HG03045 (cell line): ENCODE measurements at regions not wholly inside any gene's neighbourhood (a gene's known extent, or its start where the extent isn't known, plus 50 kb on each side); places are given as distances from the start of the nearest gene placed in this dataset.
A peak's percentile ranks its signal among the peaks of the same experiment; 100 is the strongest.

Experiments used
- ATAC-seq: cut with Tn5 transposase; IDR thresholded peaks from one replicate; pipeline ENCODE4 v1.9.1; 2021; ENCODE audit warnings: mild to moderate bottlenecking, moderate library complexity; ENCODE audit not compliant: unreplicated experiment

- ATAC-seq = no peak
These were observed 57.9 kb upstream of the SLC5A9 start for GRCh38 chr1:48164571-48164970.

DNA sequence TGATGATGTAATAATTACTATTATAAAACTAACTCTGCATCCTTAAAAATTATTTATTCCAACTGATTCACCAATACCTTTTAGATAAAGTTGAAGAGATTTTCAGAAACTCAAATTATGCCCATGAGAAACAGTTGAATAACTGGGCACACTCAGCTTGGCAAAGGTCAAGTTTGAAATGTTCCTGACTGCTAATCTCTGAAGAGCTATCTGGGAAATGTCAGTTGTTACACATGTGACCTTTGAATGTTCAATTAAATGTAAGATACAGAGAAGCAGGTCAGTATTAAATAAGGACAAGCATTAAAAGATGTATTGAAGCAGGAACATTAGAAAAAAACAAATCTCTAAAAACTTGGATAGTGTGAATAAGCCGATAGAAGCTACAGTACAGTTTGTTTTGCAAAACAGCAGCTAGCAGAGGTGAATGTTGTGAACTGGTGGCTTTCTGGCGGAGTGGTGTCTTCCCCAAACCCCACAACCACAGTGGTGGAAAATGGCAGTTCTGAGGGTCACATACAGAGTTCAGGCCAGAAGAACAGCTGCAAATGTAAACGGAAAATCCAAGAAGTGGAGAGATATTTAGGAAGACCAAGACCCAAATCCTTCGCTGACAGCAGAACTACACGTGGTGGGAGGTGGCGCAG, 61.9 kb upstream of the SLC5A9 start:
- no peak for ATAC-seq

DNA sequence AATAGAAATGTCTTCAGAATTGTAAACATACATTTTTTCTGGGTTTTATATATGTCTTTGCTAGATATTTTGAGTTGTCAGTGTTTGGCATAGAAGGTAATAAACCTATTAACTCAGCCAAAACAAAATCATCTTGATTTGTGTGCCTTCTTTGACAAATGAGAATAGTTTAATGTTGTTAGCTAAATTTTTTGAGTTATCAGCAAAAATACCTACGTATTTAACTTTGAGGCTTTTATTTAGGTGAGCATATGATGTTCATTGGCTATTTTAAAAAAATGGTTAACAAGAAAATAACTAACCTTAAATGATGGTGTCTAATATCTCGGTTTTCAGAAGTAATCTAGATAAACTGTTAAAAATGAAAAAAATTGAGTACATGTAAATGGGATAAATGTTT, 83.2 kb upstream of the SLC5A9 start:
- no peak for ATAC-seq

DNA sequence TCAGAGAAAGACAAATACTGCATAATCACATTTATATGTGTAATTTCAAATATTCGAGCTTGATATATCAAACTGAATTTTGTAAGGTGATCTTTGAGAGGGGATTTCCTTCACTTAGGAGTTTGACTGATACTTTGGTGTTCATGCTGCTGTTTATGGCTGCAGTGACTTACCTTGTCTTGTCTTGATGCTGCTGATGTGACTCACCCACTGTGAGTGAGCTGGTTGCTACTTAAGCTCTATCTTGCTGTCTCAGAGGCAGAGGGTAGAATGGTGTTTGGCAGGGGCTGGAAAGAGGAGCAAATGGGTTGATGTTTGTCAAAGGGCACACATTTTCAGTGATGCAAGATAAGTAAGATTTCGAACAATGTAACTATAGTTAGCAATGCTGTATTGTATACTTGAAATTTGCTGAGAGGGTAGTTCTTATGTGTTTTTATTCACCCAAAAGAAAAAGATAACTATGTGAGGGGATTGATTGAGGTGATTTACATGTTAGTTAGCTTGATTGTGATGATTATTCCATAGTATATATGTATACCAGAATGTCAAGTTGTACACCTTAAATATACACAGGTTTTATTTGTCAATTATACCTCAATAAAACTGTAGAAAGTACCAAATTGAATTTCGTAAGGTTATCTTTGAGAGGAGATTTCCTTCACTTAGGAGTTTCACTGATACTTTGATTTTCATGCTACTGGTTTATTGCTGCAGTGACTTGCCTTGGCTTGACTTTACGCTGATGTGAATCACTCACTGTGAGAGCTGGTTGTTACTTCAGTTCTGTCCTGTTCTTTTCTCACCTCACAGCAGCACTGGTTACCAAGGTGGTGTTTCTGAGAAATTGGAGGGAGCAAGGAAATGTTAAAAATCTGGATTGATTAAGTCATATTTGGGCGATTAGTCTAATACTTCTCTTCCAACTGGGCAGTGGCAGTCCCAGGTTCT, 94.5 kb upstream of the SLC5A9 start:
- no peak for ATAC-seq

- no peak for ATAC-seq
These were observed 98.9 kb upstream of the SLC5A9 start for GRCh38 chr1:48123647-48124046.

GRCh38 chr1:48121955-48122354, 100.6 kb upstream of the SLC5A9 start:
- ATAC-seq = no peak

DNA sequence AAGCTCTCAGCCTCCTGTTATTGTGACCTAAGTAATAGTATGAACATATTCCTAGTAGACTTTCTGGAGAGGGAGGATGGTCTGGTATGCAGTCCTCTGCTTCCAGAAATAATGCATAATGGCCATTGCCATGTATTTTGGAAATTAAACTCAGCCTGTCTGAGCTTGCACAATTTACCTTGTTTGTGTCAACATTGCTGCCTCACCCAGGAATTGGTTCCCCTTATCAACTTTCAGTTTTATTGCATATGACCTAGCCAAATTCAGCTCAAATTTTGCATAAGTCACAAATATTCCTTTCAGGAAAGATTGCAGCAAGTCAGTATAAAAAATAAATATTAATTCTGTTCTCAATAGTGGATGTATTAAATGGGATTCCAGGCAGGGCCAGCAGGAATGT, 101.9 kb upstream of the SLC5A9 start:
- no peak for ATAC-seq

DNA sequence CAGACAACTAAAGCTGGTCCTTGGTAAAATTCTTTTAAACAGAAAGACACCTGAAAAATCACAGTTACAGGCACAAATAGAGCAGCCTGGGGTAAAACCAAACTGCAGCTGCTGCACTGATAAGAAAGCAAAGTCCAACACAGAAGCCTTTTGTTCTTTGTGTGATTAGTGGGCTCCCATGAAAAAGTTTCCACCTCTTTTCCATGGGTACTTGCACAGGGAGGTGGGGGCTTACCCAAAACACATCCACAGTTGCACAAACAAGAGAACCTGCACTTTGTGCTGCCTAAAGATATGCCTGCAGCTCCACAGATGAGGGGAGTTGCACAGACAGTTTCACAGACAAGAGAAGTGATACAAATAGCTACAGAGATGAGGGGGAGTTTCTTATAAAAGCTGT, 106.7 kb upstream of the SLC5A9 start:
- ATAC-seq = no peak

DNA sequence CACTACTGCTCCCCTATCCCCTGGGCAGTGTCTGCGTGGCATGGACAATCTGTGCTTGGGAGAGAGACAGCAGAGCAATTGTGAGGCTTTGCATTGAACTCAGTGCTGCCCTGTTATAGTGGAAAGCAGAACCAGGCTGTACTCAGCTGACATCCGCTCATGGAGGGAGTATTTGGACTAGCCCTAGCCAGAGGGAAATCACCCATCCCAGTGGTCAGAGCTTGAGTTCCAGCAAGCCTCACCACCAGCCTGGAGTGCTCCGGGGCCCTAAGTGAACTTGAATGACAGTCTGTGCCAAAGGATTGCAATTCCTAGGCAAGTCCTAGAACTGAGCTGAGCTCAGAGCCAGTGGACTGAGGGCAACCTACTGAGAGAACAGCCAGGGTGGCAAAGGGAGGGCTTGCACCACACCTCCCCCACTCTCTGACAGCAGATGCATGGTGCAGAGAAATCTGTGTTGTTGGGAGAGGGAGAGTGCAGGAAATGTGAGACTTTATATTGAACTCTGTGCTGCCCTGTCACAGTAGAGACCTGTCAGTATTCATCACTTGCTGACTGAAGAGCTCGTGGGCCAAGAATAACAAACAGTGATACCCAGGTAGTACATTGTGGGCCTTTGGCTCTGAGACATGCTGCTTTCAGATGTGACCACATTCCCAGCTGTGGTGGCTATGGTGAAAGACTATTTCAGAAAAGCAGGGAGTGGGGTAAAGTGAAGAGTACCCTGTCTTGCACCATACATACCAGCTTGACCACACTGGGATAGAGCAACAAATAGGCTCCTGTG, 107.7 kb upstream of the SLC5A9 start:
- no peak for ATAC-seq

- ATAC-seq = no peak
These were observed 112.3 kb upstream of the TRABD2B start for GRCh38 chr1:48109390-48110013.

- no peak for ATAC-seq
These were observed 110.3 kb upstream of the TRABD2B start for GRCh38 chr1:48107516-48107915.

DNA sequence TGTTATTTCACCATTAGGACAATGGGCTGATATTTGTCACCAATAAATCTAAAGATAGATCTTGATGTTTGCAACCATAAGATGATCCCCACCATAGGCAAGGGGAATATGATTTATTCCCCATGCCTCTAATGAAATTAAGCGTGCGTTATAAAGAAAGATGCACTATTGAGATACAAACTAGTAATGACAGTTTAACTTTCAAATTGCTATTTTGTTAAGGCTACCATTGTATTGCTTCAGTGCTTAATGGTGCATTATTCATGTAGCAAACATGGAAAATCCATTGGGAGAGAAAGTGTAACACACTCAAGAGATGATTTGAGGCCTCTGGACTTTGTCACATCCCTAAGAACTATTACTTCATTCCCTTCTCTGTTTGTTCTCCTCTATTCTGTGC, 108.9 kb upstream of the TRABD2B start:
- ATAC-seq = no peak

DNA sequence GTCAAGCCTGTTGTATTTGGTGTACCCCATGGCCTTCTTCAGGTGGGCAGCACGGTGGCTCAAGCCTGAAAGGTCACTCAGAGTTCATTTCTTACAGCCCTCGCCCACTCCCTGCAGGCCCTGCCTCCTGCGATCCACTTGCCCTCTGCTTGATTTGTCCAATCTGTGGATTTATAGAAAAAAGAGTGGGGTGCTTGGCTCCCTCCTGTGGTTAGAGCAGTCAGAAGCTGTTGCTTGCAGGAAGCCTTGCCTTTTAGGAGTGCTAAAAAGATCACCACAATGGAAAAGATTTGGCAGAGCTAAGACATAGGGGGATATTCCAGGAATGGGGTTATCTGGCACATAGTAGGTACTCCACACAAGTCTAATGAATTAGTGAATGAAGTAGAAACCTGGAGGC, 108.0 kb upstream of the TRABD2B start:
- ATAC-seq = no peak

DNA sequence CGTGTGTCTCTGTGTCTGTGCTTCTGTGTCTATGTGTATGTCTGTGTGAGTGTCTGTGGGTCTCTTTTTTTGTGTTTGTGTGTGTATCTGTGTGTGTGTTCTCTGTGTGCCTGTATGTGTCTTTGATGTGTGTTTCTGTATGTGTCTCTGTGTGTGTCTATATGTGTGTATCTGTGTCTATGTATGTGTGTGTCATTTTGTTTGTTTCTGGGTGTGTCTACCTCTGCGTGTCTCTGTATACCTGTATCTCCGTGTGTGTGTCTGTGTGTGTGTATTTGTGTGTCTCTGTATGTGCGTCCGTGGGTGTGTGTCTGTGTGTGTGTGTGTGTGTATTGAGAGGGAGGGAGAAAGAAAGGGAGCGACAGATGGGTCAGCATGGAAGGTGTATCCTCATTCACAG, 106.3 kb upstream of the TRABD2B start:
- ATAC-seq = no peak

DNA sequence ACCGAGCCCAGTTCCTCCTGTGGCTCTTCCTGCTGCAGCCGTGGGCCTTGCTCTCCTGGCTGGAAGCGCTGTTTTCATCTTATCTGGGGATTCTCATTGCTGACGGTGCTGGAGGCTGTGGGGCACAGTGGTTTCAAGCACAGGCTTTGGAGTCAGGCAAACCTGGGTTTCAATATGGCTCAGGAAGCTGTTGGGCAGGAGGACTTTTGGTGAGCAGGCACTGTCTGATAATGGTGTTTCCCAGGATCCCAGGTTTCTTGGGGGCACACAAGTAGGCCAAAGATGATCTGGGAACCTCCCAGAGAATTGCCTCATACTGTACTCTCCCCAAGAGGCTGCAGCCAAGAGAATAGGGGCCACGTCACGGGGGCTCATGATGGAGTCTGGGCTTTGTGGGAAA, 105.6 kb upstream of the TRABD2B start:
- no peak for ATAC-seq

- ATAC-seq = no peak
These were observed 102.0 kb upstream of the TRABD2B start for GRCh38 chr1:48099072-48099773.

GRCh38 chr1:48093696-48094528, 96.7 kb upstream of the TRABD2B start:
- peak; percentile 87 for ATAC-seq

GRCh38 chr1:48093147-48093546, 96.0 kb upstream of the TRABD2B start:
- ATAC-seq = no peak

DNA sequence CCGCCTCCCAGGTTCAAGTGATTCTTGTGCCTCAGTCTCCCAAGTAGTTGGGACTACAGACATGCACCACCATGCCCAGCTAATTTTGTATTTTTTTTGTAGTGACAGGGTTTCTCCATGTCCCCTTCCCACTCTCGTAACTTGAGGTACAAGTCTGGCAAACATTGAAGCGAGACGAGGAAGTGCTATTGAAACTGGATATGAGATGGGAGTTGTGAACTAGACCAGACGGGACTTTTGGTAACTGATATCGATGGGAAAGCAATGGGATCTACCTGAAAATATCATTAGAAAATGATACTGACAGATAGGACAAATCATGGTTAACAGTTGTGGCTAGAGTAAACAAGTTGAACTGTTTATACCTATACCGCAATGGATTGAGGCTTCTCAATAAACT, 95.2 kb upstream of the TRABD2B start:
- ATAC-seq = no peak
